Hepatocyte (in vitro differentiated cells): ENCODE measurements at regions not wholly inside any gene's neighbourhood (a gene's known extent, or its start where the extent isn't known, plus 50 kb on each side); places are given as distances from the start of the nearest gene placed in this dataset.
A peak's percentile ranks its signal among the peaks of the same experiment; 100 is the strongest.
"Not testable (repeated sequence)": the region's sequence is repeated elsewhere in the genome, so short reads cannot be mapped to it uniquely, and the experiment has no call there.

Experiments used
- DNase-seq: peaks from one replicate; pipeline ENCODE4 v3.0.0-alpha.2; 2016; ENCODE audit warnings: low spot score
- H2AFZ ChIP-seq: fragments of 200-600 bp; sonication (generic); 2 replicates; pipeline ENCODE4 v1.6.0; 2016; ENCODE audit warnings: antibody characterized with exemption, mild to moderate bottlenecking
- H3K27ac ChIP-seq: fragments of 200-600 bp; sonication (generic); 2 replicates; pipeline ENCODE4 v1.5.1; 2016; ENCODE audit warnings: mild to moderate bottlenecking
- H3K27me3 ChIP-seq: fragments of 200-600 bp; sonication (generic); 2 replicates; pipeline ENCODE4 v1.6.1; 2016
- H3K36me3 ChIP-seq: fragments of 200-600 bp; sonication (generic); replicated peaks from 2 replicates; pipeline ENCODE4 v1.5.1; 2016; ENCODE audit warnings: low read depth; ENCODE audit not compliant: insufficient read depth
- H3K4me1 ChIP-seq: fragments of 200-600 bp; sonication (generic); 2 replicates; pipeline ENCODE4 v1.5.1; 2016; ENCODE audit warnings: mild to moderate bottlenecking, moderate library complexity; ENCODE audit not compliant: insufficient read depth
- H3K4me2 ChIP-seq: fragments of 200-600 bp; sonication (generic); 2 replicates; pipeline ENCODE4 v1.6.0; 2016
- H3K4me3 ChIP-seq: fragments of 200-600 bp; sonication (generic); 2 replicates; pipeline ENCODE4 v1.5.1; 2016; ENCODE audit warnings: mild to moderate bottlenecking
- H3K79me2 ChIP-seq: fragments of 200-600 bp; sonication (generic); 2 replicates; pipeline ENCODE4 v1.6.0; 2017; ENCODE audit warnings: mild to moderate bottlenecking
- H3K9me2 ChIP-seq: fragments of 200-600 bp; sonication (generic); replicated peaks from 2 replicates; pipeline ENCODE4 v1.6.0; 2017; ENCODE audit warnings: mild to moderate bottlenecking; ENCODE audit not compliant: insufficient read depth
- H3K9me3 ChIP-seq: fragments of 200-600 bp; sonication (generic); 2 replicates; pipeline ENCODE4 v1.5.1; 2016; ENCODE audit warnings: low read depth, mild to moderate bottlenecking
- H4K20me1 ChIP-seq: fragments of 200-600 bp; sonication (generic); 2 replicates; pipeline ENCODE4 v1.6.0; 2016; ENCODE audit warnings: mild to moderate bottlenecking; ENCODE audit not compliant: insufficient read depth, poor library complexity, severe bottlenecking
- EZH2 ChIP-seq: fragments of 200-600 bp; sonication (generic); IDR thresholded peaks from 2 replicates; pipeline ENCODE4 v1.6.1; 2016; ENCODE audit warnings: antibody characterized with exemption, mild to moderate bottlenecking, borderline replicate concordance
- EZH2phosphoT487 ChIP-seq: fragments of 200-600 bp; sonication (generic); IDR thresholded peaks from one replicate; pipeline ENCODE4 v1.6.1; 2018; ENCODE audit warnings: antibody characterized with exemption, mild to moderate bottlenecking, low read depth, moderate library complexity; ENCODE audit not compliant: unreplicated experiment, severe bottlenecking
- WGBS: methylation state at CpG from one replicate; pipeline ENCODE4 v1.1.6; 2016; ENCODE audit warnings: low lambda C conversion rate; ENCODE audit errors: missing lambda C conversion rate; 5-methylcytosine and 5-hydroxymethylcytosine counted together
- TF ChIP-seq, protein P1 (sequence below): fragments of 200-600 bp; sonication (generic); IDR thresholded peaks from 2 replicates; pipeline ENCODE4 v1.5.1; 2016; ENCODE audit warnings: antibody characterized with exemption, mild to moderate bottlenecking; ENCODE audit not compliant: poor library complexity

DNA sequence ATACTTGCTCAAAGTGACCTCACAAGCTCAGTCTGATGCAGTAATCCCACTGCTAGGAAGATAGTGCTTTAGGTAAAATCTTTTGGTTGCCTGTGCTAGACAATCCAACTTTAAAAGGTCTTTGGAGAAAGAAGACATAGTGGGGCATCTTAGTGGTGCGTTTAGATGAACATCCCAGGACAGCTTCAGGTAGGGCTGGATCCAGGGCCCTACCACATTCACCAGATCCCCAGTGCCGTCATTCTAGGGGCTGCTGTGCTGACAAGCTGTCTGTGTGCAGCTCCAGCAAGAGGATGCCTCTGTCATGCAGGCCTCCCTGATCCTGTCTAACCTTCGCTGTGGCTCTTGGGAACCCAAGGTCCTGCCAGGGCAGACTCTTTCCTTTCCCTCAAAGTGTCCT is 100.7 kb upstream of the EIF5 start:
- Histone ChIP-seq H3K9me2 (no peaks in the 10 kb centered on the region), H3K27ac (no peak overlapping the region), H3K4me1 (peaks cover 4% of the 10 kb centered on the region), H2AFZ (no peak overlapping the region), H3K36me3 (no peaks in the 10 kb centered on the region), H4K20me1 (no peaks in the 10 kb centered on the region), H3K4me3 (no peak overlapping the region), H3K79me2 (no peaks in the 10 kb centered on the region), H3K9me3 (no peaks in the 10 kb centered on the region), H3K27me3 (no peaks in the 10 kb centered on the region), H3K4me2 (no peak overlapping the region)
- DNase-seq = no peak
- no peak for TF ChIP-seq EZH2phosphoT487
- TF ChIP-seq, protein P1, sequence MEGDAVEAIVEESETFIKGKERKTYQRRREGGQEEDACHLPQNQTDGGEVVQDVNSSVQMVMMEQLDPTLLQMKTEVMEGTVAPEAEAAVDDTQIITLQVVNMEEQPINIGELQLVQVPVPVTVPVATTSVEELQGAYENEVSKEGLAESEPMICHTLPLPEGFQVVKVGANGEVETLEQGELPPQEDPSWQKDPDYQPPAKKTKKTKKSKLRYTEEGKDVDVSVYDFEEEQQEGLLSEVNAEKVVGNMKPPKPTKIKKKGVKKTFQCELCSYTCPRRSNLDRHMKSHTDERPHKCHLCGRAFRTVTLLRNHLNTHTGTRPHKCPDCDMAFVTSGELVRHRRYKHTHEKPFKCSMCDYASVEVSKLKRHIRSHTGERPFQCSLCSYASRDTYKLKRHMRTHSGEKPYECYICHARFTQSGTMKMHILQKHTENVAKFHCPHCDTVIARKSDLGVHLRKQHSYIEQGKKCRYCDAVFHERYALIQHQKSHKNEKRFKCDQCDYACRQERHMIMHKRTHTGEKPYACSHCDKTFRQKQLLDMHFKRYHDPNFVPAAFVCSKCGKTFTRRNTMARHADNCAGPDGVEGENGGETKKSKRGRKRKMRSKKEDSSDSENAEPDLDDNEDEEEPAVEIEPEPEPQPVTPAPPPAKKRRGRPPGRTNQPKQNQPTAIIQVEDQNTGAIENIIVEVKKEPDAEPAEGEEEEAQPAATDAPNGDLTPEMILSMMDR = no peak
- TF ChIP-seq EZH2 = no peak
- 99% methylated on average over 3 of the region's 3 CpGs for WGBS

DNA sequence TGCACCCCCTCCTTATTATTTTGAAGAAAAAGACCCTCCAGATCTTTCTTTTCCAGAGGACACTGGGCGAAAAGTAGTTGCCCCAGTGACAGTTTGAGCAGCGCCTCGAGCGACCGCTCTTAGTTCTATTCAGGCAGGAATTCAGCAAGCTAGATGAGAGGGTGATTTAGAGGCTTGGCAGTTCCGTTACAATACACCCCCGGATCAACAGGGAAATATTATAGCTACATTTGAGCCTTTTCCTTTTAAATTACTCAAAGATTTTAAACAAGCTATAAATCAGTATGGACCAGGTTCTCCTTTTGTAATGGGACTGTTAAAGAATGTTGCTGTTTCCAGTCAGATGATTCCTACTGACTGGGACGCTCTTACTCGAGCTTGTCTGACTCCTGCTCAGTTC is 99.2 kb upstream of the EIF5 start:
- H3K9me3 ChIP-seq, H4K20me1 ChIP-seq, H2AFZ ChIP-seq, H3K79me2 ChIP-seq, DNase-seq, H3K4me3 ChIP-seq, H3K36me3 ChIP-seq, H3K9me2 ChIP-seq, H3K27me3 ChIP-seq, H3K4me1 ChIP-seq: not testable (repeated sequence)
- H3K4me2 ChIP-seq = peak overlapping the region; percentile 5
- WGBS = 56% methylated on average over 9 of the region's 9 CpGs
- peak overlapping the region; percentile 59 for H3K27ac ChIP-seq

DNA sequence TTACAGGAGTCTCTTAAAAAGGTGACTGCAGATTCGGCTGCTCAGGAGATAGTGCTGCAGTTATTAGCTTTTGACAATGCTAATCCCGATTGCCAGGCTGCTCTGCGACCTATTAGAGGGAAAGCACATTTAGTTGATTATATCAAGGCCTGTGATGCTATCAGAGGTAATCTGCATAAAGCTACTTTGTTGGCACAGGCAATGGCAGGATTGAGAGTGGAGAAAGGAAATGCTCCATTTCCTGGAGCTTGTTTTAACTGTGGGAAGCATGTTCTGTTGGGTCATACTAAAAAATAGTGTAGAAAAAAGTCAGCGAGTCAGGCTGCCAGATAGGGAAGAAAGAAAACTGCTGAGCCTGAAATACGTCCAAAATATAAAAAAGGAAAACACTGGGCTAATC is 98.5 kb upstream of the EIF5 start:
- 36% methylated on average over 5 of the region's 5 CpGs for WGBS
- H3K4me2 ChIP-seq = peak overlapping the region; percentile 5
- not testable (repeated sequence) for H3K36me3 ChIP-seq, H3K79me2 ChIP-seq, H3K27me3 ChIP-seq, H3K9me2 ChIP-seq, H2AFZ ChIP-seq, H4K20me1 ChIP-seq, H3K4me3 ChIP-seq, DNase-seq, H3K4me1 ChIP-seq, H3K9me3 ChIP-seq
- H3K27ac ChIP-seq = peak overlapping the region; percentile 59

GRCh38 chr14:103239751-103240150 is 94.3 kb upstream of the EIF5 start:
- Histone ChIP-seq H4K20me1 (no peaks in the 10 kb centered on the region), H3K4me2 (no peak overlapping the region), H3K36me3 (no peaks in the 10 kb centered on the region), H3K79me2 (no peaks in the 10 kb centered on the region), H3K4me3 (no peak overlapping the region), H3K9me3 (no peaks in the 10 kb centered on the region), H3K27ac (no peak overlapping the region), H3K27me3 (no peaks in the 10 kb centered on the region), H3K9me2 (no peaks in the 10 kb centered on the region), H2AFZ (no peak overlapping the region), H3K4me1 (peaks cover 15% of the 10 kb centered on the region)
- TF ChIP-seq EZH2phosphoT487 (no peak), EZH2 (no peak)
- TF ChIP-seq, protein P1 = no peak
- WGBS = 93% methylated on average over 6 of the region's 6 CpGs
- no peak for DNase-seq

DNA sequence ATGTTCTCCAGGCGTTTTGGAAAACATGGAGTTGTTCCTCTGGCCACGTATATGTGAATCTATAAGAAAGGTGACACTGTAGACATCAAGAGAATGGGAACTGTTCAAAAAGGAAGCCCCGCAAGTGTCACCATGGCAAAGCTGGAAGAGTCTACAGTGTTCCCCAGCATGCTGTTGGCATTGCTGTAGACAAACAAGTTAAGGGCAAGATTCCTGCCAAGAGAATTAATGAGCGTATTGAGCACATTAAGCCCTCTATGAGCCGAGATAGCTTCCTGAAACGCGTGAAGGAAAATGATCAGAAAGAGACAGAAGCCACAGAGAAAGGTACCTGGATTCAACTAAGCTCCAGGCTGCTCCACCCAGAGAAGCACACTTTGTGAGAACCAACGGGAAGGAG is 92.5 kb upstream of the EIF5 start:
- no peak for DNase-seq
- no peaks in the 10 kb centered on the region for H3K27me3 ChIP-seq
- 87% methylated on average over 8 of the region's 8 CpGs for WGBS
- peaks cover 28% of the 10 kb centered on the region for H3K4me1 ChIP-seq
- H3K9me3 ChIP-seq = no peaks in the 10 kb centered on the region
- no peak overlapping the region for H3K27ac ChIP-seq
- no peak overlapping the region for H3K4me3 ChIP-seq
- H4K20me1 ChIP-seq = no peaks in the 10 kb centered on the region
- TF ChIP-seq EZH2 (no peak), EZH2phosphoT487 (no peak)
- TF ChIP-seq, protein P1 = no peak
- no peak overlapping the region for H2AFZ ChIP-seq
- H3K9me2 ChIP-seq = no peaks in the 10 kb centered on the region
- H3K4me2 ChIP-seq = no peak overlapping the region
- H3K79me2 ChIP-seq = no peaks in the 10 kb centered on the region
- H3K36me3 ChIP-seq = no peaks in the 10 kb centered on the region
